ENCODE measurements at regions not wholly inside any gene's neighbourhood (a gene's known extent, or its start where the extent isn't known, plus 50 kb on each side); places are given as distances from the start of the nearest gene placed in this dataset.

DNA sequence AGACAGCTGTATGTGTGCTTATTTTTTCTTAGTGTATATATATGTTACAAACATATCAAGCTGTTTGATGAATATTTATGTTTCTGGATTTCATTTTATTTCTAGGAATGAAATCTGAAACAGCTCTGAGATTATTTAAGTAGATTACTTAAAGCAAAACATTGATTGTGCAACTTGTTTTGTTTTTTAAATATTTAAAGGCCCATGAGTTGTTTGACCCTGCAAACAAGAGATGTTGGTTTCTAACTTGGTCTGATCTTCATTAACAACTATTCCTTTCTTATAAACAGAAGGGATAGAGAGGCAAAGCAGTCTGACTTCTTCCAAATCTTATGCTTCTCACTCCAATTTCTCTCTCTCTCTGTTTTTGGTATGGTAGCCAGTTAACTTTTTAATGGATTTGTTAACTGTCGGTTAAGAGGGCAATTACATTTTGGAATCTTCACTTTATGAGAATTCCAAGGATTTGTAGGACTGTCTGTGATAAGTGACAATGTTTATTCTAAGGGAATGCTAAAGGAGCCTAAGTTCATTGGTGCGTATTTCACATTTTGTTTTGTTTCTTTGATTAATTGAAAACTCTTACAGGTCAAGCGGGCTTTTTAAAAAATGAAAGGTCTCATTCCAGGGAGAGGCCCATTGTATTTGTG lies 102.6 kb upstream of the HMGA2 start:
- TF ChIP-seq CTCF (IDR thresholded peaks at IDR 0.05) (no peak), EP300 (IDR thresholded peaks at IDR 0.05; ENCODE audit: low read depth) (no peak), POLR2AphosphoS5 (IDR thresholded peaks at IDR 0.05) (no peak)

Measured in transverse colon (tissue), 4 donors.